NCI-H128 (cell line): ENCODE measurements at regions not wholly inside any gene's neighbourhood (a gene's known extent, or its start where the extent isn't known, plus 50 kb on each side); places are given as distances from the start of the nearest gene placed in this dataset.

Source experiments
- DNase-seq: peaks from one replicate; lab custom pipeline; 2025; ENCODE audit not compliant: unreplicated experiment; lab: John Stamatoyannopoulos, UW

GRCh38 chr7:19235680-19236079 lies 90.5 kb upstream of the FERD3L start:
- DNase-seq, result no peak

- DNase-seq, result no peak
Measured at GRCh38 chr7:19224951-19225350, 79.7 kb upstream of the FERD3L start.

DNA sequence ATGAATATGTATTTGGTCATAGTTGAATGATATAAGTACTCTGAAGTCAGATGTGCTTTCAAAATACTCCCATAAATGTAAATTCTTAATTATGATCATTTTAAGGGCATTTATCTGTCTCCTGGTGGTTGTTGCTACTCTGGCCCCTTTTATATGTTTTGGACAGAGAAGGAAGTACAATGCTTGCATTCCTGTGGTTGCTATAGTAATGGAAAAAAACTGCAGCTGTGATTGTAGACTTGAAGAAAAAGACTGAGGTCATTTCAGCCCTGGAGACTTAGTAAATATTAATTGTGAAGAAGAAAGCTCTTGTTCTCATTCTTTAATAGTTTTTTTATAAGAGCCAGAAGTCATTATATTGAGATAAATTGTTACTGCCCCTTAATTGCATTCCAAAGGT lies 70.2 kb upstream of the FERD3L start:
- no peak for DNase-seq

- DNase-seq, result no peak
Measured at GRCh38 chr7:19213746-19214145, 68.5 kb upstream of the FERD3L start.

- DNase-seq, result no peak
Measured at GRCh38 chr7:19210893-19211413, 65.7 kb upstream of the FERD3L start.

DNA sequence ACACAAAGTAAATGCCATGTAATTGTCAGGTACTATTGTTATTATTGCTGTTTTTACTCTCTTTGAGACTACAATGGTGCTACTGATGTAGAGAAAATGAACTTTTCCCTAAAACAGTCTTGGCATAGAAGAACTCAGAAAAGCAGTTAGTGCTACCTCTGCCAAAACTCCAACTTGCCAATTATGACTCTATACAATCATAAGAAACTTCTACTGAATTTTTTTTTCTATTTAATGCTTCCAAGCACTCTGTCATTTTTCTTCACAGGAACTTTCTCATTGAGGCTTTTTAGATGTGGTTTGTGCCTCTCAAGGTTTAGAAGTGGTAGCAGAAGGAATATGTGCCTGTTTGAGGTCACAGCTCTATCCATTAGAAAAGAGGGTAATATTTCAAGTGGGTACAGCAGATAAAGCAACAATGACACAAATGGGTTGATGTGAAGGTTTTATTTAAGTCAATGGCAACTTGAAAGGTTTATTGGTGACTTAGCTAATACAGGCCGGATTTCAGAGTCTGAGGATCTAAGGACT lies 64.0 kb upstream of the FERD3L start:
- no peak for DNase-seq

- DNase-seq, result no peak
Measured at GRCh38 chr7:19206721-19207120, 61.5 kb upstream of the FERD3L start.

DNA sequence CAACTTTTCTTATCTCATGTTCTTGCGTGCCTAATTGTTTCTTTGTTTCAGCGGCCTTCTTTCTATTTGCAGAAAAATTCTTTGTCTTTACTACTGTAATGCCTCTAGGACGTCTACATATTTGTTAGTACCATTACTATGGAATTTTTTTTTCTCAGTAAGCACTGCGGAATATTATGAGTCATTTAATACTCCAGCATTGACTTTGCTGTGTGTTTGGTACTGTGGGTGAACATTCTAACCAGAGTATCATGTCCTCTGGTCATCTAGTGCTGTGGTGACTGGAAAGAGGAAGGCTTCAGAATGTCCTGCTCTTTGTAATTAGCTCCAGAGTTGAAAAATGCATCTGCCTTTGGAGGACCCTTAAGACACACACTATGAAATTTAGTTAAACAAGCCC lies 58.5 kb upstream of the FERD3L start:
- no peak for DNase-seq

DNA sequence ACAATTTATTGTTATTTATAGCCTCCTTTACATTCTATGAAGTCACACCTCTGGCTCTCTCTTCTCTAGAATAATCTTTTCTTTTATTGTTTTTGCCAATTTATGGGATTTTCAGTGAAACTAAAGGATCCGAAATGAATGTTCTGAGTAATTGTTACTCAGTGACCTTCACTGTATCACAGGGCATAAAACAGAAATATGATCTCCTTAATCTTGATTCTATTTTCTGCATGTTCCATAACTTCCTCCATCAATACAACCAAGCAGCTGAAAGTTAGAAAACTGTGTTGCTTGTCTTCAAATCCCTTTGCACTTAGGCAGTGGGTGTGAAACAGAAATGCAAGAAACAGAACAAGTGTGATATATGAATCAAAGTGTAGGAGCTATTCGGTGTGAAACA lies 57.4 kb upstream of the FERD3L start:
- no peak for DNase-seq
